ENCODE measurements at regions not wholly inside any gene's neighbourhood (a gene's known extent, or its start where the extent isn't known, plus 50 kb on each side); places are given as distances from the start of the nearest gene placed in this dataset.

DNA sequence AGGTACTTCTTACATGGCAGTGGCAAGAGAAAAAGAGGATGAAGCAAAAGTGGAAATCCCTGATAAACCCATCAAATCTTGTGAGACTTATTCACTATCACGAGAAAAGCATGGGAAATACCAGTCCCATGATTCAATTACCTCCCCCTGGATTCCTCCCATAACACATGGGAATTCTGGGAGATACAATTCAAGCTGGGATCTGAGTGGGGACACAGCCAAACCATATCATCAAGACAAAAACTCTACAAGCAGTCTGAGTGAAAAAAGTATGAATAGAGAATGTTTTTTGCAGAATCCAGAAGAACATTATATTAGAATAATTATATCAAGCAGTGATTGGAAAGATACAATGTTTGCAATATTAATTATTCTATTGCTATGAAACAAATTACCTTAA, 893.7 kb downstream of the FAM181B start (continued):
- TF ChIP-seq, protein P1, sequence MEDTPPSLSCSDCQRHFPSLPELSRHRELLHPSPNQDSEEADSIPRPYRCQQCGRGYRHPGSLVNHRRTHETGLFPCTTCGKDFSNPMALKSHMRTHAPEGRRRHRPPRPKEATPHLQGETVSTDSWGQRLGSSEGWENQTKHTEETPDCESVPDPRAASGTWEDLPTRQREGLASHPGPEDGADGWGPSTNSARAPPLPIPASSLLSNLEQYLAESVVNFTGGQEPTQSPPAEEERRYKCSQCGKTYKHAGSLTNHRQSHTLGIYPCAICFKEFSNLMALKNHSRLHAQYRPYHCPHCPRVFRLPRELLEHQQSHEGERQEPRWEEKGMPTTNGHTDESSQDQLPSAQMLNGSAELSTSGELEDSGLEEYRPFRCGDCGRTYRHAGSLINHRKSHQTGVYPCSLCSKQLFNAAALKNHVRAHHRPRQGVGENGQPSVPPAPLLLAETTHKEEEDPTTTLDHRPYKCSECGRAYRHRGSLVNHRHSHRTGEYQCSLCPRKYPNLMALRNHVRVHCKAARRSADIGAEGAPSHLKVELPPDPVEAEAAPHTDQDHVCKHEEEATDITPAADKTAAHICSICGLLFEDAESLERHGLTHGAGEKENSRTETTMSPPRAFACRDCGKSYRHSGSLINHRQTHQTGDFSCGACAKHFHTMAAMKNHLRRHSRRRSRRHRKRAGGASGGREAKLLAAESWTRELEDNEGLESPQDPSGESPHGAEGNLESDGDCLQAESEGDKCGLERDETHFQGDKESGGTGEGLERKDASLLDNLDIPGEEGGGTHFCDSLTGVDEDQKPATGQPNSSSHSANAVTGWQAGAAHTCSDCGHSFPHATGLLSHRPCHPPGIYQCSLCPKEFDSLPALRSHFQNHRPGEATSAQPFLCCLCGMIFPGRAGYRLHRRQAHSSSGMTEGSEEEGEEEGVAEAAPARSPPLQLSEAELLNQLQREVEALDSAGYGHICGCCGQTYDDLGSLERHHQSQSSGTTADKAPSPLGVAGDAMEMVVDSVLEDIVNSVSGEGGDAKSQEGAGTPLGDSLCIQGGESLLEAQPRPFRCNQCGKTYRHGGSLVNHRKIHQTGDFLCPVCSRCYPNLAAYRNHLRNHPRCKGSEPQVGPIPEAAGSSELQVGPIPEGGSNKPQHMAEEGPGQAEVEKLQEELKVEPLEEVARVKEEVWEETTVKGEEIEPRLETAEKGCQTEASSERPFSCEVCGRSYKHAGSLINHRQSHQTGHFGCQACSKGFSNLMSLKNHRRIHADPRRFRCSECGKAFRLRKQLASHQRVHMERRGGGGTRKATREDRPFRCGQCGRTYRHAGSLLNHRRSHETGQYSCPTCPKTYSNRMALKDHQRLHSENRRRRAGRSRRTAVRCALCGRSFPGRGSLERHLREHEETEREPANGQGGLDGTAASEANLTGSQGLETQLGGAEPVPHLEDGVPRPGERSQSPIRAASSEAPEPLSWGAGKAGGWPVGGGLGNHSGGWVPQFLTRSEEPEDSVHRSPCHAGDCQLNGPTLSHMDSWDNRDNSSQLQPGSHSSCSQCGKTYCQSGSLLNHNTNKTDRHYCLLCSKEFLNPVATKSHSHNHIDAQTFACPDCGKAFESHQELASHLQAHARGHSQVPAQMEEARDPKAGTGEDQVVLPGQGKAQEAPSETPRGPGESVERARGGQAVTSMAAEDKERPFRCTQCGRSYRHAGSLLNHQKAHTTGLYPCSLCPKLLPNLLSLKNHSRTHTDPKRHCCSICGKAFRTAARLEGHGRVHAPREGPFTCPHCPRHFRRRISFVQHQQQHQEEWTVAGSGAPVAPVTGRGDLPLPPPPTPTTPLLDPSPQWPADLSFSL (CRISPR knock-in tag; IDR thresholded peaks at IDR 0.05) = no peak
- TF ChIP-seq, protein P2, sequence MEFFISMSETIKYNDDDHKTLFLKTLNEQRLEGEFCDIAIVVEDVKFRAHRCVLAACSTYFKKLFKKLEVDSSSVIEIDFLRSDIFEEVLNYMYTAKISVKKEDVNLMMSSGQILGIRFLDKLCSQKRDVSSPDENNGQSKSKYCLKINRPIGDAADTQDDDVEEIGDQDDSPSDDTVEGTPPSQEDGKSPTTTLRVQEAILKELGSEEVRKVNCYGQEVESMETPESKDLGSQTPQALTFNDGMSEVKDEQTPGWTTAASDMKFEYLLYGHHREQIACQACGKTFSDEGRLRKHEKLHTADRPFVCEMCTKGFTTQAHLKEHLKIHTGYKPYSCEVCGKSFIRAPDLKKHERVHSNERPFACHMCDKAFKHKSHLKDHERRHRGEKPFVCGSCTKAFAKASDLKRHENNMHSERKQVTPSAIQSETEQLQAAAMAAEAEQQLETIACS (CRISPR knock-in tag; IDR thresholded peaks at IDR 0.05) = no peak
- TF ChIP-seq FOSL2 (CRISPR knock-in tag; IDR thresholded peaks at IDR 0.05) (no peak), TOPORS (CRISPR knock-in tag; IDR thresholded peaks at IDR 0.05) (no peak), ZNF350 (CRISPR knock-in tag; IDR thresholded peaks at IDR 0.05; ENCODE audit: borderline replicate concordance, low read depth) (no peak), ZNF652 (CRISPR knock-in tag; IDR thresholded peaks at IDR 0.05; ENCODE audit: borderline replicate concordance, low read depth) (no peak)
- TF ChIP-seq, protein P3, sequence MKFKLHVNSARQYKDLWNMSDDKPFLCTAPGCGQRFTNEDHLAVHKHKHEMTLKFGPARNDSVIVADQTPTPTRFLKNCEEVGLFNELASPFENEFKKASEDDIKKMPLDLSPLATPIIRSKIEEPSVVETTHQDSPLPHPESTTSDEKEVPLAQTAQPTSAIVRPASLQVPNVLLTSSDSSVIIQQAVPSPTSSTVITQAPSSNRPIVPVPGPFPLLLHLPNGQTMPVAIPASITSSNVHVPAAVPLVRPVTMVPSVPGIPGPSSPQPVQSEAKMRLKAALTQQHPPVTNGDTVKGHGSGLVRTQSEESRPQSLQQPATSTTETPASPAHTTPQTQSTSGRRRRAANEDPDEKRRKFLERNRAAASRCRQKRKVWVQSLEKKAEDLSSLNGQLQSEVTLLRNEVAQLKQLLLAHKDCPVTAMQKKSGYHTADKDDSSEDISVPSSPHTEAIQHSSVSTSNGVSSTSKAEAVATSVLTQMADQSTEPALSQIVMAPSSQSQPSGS (CRISPR knock-in tag; IDR thresholded peaks at IDR 0.05) = no peak
- TF ChIP-seq, protein P4, sequence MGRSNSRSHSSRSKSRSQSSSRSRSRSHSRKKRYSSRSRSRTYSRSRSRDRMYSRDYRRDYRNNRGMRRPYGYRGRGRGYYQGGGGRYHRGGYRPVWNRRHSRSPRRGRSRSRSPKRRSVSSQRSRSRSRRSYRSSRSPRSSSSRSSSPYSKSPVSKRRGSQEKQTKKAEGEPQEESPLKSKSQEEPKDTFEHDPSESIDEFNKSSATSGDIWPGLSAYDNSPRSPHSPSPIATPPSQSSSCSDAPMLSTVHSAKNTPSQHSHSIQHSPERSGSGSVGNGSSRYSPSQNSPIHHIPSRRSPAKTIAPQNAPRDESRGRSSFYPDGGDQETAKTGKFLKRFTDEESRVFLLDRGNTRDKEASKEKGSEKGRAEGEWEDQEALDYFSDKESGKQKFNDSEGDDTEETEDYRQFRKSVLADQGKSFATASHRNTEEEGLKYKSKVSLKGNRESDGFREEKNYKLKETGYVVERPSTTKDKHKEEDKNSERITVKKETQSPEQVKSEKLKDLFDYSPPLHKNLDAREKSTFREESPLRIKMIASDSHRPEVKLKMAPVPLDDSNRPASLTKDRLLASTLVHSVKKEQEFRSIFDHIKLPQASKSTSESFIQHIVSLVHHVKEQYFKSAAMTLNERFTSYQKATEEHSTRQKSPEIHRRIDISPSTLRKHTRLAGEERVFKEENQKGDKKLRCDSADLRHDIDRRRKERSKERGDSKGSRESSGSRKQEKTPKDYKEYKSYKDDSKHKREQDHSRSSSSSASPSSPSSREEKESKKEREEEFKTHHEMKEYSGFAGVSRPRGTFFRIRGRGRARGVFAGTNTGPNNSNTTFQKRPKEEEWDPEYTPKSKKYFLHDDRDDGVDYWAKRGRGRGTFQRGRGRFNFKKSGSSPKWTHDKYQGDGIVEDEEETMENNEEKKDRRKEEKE (IDR thresholded peaks at IDR 0.05) = no peak
